ENCODE measurements at regions not wholly inside any gene's neighbourhood (a gene's known extent, or its start where the extent isn't known, plus 50 kb on each side); places are given as distances from the start of the nearest gene placed in this dataset.
"Not testable (repeated sequence)": the region's sequence is repeated elsewhere in the genome, so short reads cannot be mapped to it uniquely, and the experiment has no call there.

GRCh38 chr1:227416156-227416830, 98.0 kb upstream of the CDC42BPA start:
- DNase-seq: no peak

- peak; percentile 82 for DNase-seq
Measured at GRCh38 chr1:227415115-227415790, 97.0 kb upstream of the CDC42BPA start.

GRCh38 chr1:227411066-227411465, 92.8 kb upstream of the CDC42BPA start:
- no peak for DNase-seq

GRCh38 chr1:227406332-227406731, 88.0 kb upstream of the CDC42BPA start:
- DNase-seq: not testable (repeated sequence)

GRCh38 chr1:227403535-227403934, 85.2 kb upstream of the CDC42BPA start:
- no peak for DNase-seq

GRCh38 chr1:227401562-227402342, 83.5 kb upstream of the CDC42BPA start:
- no peak for DNase-seq

GRCh38 chr1:227399152-227399730, 80.9 kb upstream of the CDC42BPA start:
- DNase-seq: no peak

- no peak for DNase-seq
Measured at GRCh38 chr1:227397354-227397978, 79.2 kb upstream of the CDC42BPA start.

GRCh38 chr1:227396539-227397353, 78.5 kb upstream of the CDC42BPA start:
- no peak for DNase-seq

GRCh38 chr1:227395426-227396028, 77.2 kb upstream of the CDC42BPA start:
- DNase-seq: no peak

- no peak for DNase-seq
Measured at GRCh38 chr1:227392984-227393764, 74.9 kb upstream of the CDC42BPA start.

GRCh38 chr1:227391879-227392278, 73.6 kb upstream of the CDC42BPA start:
- DNase-seq: no peak

GRCh38 chr1:227391211-227391610, 72.9 kb upstream of the CDC42BPA start:
- DNase-seq: no peak

- no peak for DNase-seq
Measured at GRCh38 chr1:227390525-227390924, 72.2 kb upstream of the CDC42BPA start.

- DNase-seq: no peak
Measured at GRCh38 chr1:227388214-227389168, 70.2 kb upstream of the CDC42BPA start.

- DNase-seq: no peak
Measured at GRCh38 chr1:227379555-227379892, 61.2 kb upstream of the CDC42BPA start.

- no peak for DNase-seq
Measured at GRCh38 chr1:227378871-227379554, 60.7 kb upstream of the CDC42BPA start.

- no peak for DNase-seq
Measured at GRCh38 chr1:227378181-227378580, 59.9 kb upstream of the CDC42BPA start.
